Chondrocyte (in vitro differentiated cells): ENCODE measurements at regions not wholly inside any gene's neighbourhood (a gene's known extent, or its start where the extent isn't known, plus 50 kb on each side); places are given as distances from the start of the nearest gene placed in this dataset.

Experiments used
- DNase-seq: peaks from one replicate; pipeline ENCODE4 v3.0.0; 2021; ENCODE audit warnings: mixed read lengths, low spot score
- H3K27ac Mint-ChIP-seq: one replicate; pipeline ENCODE4 v1.8.0; 2021; ENCODE audit warnings: mild to moderate bottlenecking, moderate library complexity, mixed read lengths; ENCODE audit not compliant: unreplicated experiment
- H3K27me3 Mint-ChIP-seq: 2 replicates; pipeline ENCODE4 v1.8.0; 2021; ENCODE audit warnings: low read depth, mixed read lengths
- H3K36me3 Mint-ChIP-seq: 2 replicates; pipeline ENCODE4 v1.8.0; 2021; ENCODE audit warnings: low read depth, mixed read lengths
- H3K4me1 Mint-ChIP-seq: 2 replicates; pipeline ENCODE4 v1.8.0; 2021; ENCODE audit warnings: low read depth, mild to moderate bottlenecking, mixed read lengths
- H3K4me3 Mint-ChIP-seq: one replicate; pipeline ENCODE4 v1.8.0; 2021; ENCODE audit warnings: mild to moderate bottlenecking, moderate library complexity, mixed read lengths; ENCODE audit not compliant: unreplicated experiment
- H3K9me3 Mint-ChIP-seq: 2 replicates; pipeline ENCODE4 v1.8.0; 2021; ENCODE audit warnings: low read depth, mixed read lengths
- TF ChIP-seq, protein P1 (sequence below): fragments of 200-600 bp; sonication (generic); IDR thresholded peaks from 2 replicates; pipeline ENCODE4 v1.5.0; 2021; ENCODE audit warnings: antibody characterized with exemption, mild to moderate bottlenecking, moderate library complexity

DNA sequence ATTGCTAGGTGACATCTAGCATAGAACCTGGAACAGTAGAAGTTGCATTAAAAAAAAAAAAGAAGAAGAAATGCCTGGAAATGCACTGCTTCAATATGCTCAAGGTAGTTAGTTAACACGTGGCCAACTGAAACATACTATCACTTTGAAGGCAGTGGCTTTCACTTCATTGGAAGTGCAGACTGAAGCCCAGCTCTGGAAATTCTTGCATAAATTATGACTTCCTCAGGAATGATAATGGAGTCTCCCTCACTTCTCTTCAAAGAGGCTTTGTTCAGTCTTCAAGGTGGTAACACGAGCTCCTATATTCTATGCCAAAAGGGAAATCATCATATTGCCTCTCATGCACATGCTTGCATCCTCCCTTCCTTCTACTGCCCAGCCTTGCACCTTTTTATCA lies 715.9 kb upstream of the API5 start:
- Mint-ChIP-seq H3K36me3 (no peaks in the 10 kb centered on the region), H3K27ac (no peak overlapping the region), H3K4me1 (no peaks in the 10 kb centered on the region), H3K9me3 (no peaks in the 10 kb centered on the region), H3K4me3 (no peak overlapping the region), H3K27me3 (peaks cover 2% of the 10 kb centered on the region)
- TF ChIP-seq, protein P1, sequence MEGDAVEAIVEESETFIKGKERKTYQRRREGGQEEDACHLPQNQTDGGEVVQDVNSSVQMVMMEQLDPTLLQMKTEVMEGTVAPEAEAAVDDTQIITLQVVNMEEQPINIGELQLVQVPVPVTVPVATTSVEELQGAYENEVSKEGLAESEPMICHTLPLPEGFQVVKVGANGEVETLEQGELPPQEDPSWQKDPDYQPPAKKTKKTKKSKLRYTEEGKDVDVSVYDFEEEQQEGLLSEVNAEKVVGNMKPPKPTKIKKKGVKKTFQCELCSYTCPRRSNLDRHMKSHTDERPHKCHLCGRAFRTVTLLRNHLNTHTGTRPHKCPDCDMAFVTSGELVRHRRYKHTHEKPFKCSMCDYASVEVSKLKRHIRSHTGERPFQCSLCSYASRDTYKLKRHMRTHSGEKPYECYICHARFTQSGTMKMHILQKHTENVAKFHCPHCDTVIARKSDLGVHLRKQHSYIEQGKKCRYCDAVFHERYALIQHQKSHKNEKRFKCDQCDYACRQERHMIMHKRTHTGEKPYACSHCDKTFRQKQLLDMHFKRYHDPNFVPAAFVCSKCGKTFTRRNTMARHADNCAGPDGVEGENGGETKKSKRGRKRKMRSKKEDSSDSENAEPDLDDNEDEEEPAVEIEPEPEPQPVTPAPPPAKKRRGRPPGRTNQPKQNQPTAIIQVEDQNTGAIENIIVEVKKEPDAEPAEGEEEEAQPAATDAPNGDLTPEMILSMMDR: no peak
- no peak for DNase-seq

DNA sequence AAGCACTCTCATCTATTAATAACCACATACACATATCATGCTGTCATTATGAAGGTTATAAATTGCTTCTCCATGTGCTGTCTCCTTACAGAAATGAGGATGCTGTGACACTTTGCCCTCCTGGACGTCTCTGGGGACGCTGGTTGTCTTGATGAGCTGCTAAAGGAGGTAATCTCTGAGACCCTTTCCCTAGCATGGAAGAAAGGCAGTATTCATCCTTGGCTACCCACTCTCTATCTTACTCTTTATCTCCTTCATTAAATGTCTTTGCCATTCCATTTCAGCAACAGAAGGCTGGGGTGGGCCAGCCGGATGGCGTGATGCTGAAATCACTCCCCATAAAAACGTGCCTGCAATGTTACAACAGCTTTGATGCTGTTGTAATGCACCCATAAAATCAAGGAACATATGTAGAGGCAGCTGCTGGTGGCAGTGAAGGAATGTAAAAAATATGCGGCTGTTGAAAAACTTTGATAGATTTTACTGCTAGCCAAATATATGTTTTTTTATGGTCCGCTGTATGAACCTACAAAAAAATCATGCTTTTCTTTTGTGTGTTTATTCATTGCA lies 715.1 kb upstream of the API5 start:
- Mint-ChIP-seq H3K27me3 (peaks cover 2% of the 10 kb centered on the region), H3K27ac (no peak overlapping the region), H3K36me3 (no peaks in the 10 kb centered on the region), H3K4me1 (no peaks in the 10 kb centered on the region), H3K9me3 (no peaks in the 10 kb centered on the region), H3K4me3 (no peak overlapping the region)
- DNase-seq: no peak
- TF ChIP-seq, protein P1: no peak

DNA sequence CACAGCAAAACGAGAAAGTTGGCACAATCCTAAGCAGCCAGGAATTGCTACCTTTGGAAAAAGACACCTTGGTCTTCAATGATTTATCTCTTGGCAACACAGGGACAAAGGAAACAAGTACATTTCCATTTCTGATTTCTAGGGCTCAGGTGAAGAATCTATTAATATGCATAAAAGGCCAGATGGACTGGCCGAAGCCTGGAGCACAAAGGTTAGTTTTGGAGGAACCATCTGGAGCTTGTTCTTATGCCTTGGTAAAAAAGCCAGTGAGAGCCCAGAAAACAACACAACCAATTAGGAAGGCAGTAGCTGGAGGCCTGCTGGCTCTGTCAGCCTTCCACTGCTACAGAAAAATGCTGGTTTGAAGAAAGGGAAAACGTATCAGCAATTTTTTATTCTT lies 713.5 kb upstream of the API5 start:
- TF ChIP-seq, protein P1: no peak
- no peaks in the 10 kb centered on the region for H3K36me3 Mint-ChIP-seq
- no peak overlapping the region for H3K27ac Mint-ChIP-seq
- no peak overlapping the region for H3K4me3 Mint-ChIP-seq
- H3K4me1 Mint-ChIP-seq: no peaks in the 10 kb centered on the region
- peaks cover 2% of the 10 kb centered on the region for H3K27me3 Mint-ChIP-seq
- no peak for DNase-seq
- H3K9me3 Mint-ChIP-seq: no peaks in the 10 kb centered on the region

- H3K36me3 Mint-ChIP-seq: no peaks in the 10 kb centered on the region
- no peaks in the 10 kb centered on the region for H3K4me1 Mint-ChIP-seq
- no peak for DNase-seq
- TF ChIP-seq, protein P1: no peak
- H3K27me3 Mint-ChIP-seq: no peaks in the 10 kb centered on the region
- H3K9me3 Mint-ChIP-seq: peaks cover 7% of the 10 kb centered on the region
- H3K4me3 Mint-ChIP-seq: no peak overlapping the region
- no peak overlapping the region for H3K27ac Mint-ChIP-seq
Measured at GRCh38 chr11:42620796-42621195, 691.0 kb upstream of the API5 start.

- no peak overlapping the region for H3K4me3 Mint-ChIP-seq
- TF ChIP-seq, protein P1: no peak
- no peaks in the 10 kb centered on the region for H3K4me1 Mint-ChIP-seq
- DNase-seq: no peak
- H3K27ac Mint-ChIP-seq: no peak overlapping the region
- H3K9me3 Mint-ChIP-seq: no peaks in the 10 kb centered on the region
- no peaks in the 10 kb centered on the region for H3K27me3 Mint-ChIP-seq
- H3K36me3 Mint-ChIP-seq: no peaks in the 10 kb centered on the region
Measured at GRCh38 chr11:42625757-42626665, 685.8 kb upstream of the API5 start.
